ENCODE measurements at regions not wholly inside any gene's neighbourhood (a gene's known extent, or its start where the extent isn't known, plus 50 kb on each side); places are given as distances from the start of the nearest gene placed in this dataset.
"Not testable (repeated sequence)": the region's sequence is repeated elsewhere in the genome, so short reads cannot be mapped to it uniquely, and the experiment has no call there.

DNA sequence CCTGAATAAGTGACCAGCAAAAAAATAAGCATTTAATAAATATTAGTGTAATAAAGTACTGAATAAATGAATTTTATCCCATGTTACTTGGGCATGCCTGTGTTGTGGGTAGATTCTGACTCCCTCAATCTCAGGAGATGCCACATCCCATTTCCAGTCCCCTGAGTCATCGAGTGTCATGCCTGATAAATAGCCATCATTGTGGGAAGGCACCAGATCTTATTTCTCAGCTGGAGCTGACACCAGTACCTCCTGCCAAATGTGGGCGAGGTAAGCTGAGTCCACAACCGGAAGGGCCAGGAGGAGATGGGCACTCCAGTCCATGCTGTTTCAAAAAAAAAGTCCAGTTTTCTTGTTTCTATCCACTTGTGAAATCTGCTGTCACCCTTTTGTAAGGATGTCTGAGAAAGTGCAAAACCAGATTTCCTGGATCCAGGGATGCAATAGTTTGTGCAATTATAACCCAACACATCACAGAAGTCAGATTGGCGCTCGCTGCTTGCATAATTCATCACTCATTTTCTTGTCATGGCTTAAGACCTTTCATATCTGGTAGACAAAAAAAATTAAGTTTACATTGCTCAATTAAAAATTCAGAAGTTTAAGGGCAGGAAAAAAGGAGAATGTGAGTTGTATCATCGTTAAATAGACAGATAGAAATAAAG is 311.6 kb downstream of the MIAT start:
- no peak for TF ChIP-seq EZH2 (IDR thresholded peaks at IDR 0.05; ENCODE audit: borderline replicate concordance, low read length)
- TF ChIP-seq, protein P1, sequence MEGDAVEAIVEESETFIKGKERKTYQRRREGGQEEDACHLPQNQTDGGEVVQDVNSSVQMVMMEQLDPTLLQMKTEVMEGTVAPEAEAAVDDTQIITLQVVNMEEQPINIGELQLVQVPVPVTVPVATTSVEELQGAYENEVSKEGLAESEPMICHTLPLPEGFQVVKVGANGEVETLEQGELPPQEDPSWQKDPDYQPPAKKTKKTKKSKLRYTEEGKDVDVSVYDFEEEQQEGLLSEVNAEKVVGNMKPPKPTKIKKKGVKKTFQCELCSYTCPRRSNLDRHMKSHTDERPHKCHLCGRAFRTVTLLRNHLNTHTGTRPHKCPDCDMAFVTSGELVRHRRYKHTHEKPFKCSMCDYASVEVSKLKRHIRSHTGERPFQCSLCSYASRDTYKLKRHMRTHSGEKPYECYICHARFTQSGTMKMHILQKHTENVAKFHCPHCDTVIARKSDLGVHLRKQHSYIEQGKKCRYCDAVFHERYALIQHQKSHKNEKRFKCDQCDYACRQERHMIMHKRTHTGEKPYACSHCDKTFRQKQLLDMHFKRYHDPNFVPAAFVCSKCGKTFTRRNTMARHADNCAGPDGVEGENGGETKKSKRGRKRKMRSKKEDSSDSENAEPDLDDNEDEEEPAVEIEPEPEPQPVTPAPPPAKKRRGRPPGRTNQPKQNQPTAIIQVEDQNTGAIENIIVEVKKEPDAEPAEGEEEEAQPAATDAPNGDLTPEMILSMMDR (IDR thresholded peaks at IDR 0.05; ENCODE audit: low read length): no peak
- Histone ChIP-seq H2AFZ (ENCODE audit: low read length) (no peak overlapping the region), H3K27ac (ENCODE audit: low read depth, low read length, poor library complexity, severe bottlenecking) (no peak overlapping the region), H3F3A (ENCODE audit: insufficient read depth, low read length) (no peaks in the 10 kb centered on the region), H3K9me3 (ENCODE audit: low read length) (no peaks in the 10 kb centered on the region), H3K9me2 (ENCODE audit: low read depth, low read length) (no peaks in the 10 kb centered on the region), H4K20me1 (ENCODE audit: insufficient read depth, low read length) (no peaks in the 10 kb centered on the region), H3K36me3 (ENCODE audit: insufficient read depth, low read length) (no peaks in the 10 kb centered on the region), H3K4me3 (ENCODE audit: low read depth, low read length, poor library complexity, severe bottlenecking) (no peak overlapping the region), H3K9ac (ENCODE audit: low read length) (no peak overlapping the region), H3K4me1 (ENCODE audit: insufficient read depth, low read length, severe bottlenecking) (no peaks in the 10 kb centered on the region), H3K79me2 (ENCODE audit: insufficient read depth, low read length) (no peaks in the 10 kb centered on the region), H3K4me2 (ENCODE audit: low read length) (no peak overlapping the region), H3K27me3 (ENCODE audit: insufficient read depth, low read length) (no peaks in the 10 kb centered on the region)

DNA sequence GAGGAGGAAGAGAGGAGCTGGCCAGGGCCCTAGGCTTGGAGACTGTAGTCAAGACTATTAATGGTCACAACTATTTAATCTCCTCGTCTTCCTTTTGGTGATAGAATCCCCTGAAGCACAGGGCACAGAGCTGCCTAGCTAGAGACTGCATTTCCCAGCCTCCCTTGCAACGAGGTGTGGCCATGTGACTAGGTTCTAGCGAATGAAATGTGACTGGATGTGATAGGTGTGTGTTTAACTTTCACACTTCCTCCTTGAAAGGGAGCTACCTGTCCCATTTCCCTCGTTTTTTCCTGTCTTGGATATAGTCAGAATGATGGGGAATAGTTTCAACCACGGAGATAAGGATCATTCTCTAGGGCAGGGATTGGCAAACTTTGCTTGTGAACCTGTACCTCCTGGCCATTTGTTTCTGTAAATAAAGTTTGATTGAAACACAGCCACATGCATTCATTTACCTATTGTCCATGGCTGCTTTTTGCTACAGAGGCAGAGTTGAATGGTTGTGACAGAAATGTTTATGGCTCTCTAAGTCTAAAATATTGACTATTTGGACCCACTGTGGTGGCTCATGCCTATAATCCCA is 313.5 kb downstream of the MIAT start:
- Histone ChIP-seq H3K4me2 (ENCODE audit: low read length) (no peak overlapping the region), H4K20me1 (ENCODE audit: insufficient read depth, low read length) (no peaks in the 10 kb centered on the region), H3K9me3 (ENCODE audit: low read length) (no peaks in the 10 kb centered on the region), H3K4me1 (ENCODE audit: insufficient read depth, low read length, severe bottlenecking) (no peaks in the 10 kb centered on the region), H3K27me3 (ENCODE audit: insufficient read depth, low read length) (no peaks in the 10 kb centered on the region), H3K36me3 (ENCODE audit: insufficient read depth, low read length) (no peaks in the 10 kb centered on the region), H3K79me2 (ENCODE audit: insufficient read depth, low read length) (no peaks in the 10 kb centered on the region), H3K9ac (ENCODE audit: low read length) (no peak overlapping the region), H3F3A (ENCODE audit: insufficient read depth, low read length) (no peaks in the 10 kb centered on the region), H3K9me2 (ENCODE audit: low read depth, low read length) (no peaks in the 10 kb centered on the region), H3K4me3 (ENCODE audit: low read depth, low read length, poor library complexity, severe bottlenecking) (no peak overlapping the region), H2AFZ (ENCODE audit: low read length) (no peak overlapping the region), H3K27ac (ENCODE audit: low read depth, low read length, poor library complexity, severe bottlenecking) (no peak overlapping the region)
- TF ChIP-seq, protein P1 (IDR thresholded peaks at IDR 0.05; ENCODE audit: low read length): no peak
- no peak for TF ChIP-seq EZH2 (IDR thresholded peaks at IDR 0.05; ENCODE audit: borderline replicate concordance, low read length)

DNA sequence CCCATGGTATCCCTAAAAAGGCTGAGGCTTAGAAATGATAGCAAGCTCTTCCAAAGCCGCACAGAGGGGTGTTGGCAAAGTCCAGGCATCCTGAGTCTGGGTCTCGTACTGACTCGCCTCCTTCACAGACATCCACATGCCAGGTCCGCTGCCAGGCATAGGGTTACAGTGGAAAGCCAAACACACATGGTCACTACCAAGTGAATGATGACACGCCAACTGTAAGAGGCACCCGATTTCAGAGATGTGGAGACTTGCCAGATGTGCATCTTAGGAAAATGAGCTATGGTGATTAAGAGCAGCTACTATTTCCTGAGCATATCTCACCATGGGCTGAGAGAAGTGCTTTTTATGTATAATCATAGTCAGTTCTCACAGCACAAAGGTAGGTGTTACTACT is 314.9 kb downstream of the MIAT start:
- no peaks in the 10 kb centered on the region for H4K20me1 ChIP-seq (ENCODE audit: insufficient read depth, low read length)
- TF ChIP-seq, protein P1 (IDR thresholded peaks at IDR 0.05; ENCODE audit: low read length): no peak
- no peak for TF ChIP-seq EZH2 (IDR thresholded peaks at IDR 0.05; ENCODE audit: borderline replicate concordance, low read length)
- no peak overlapping the region for H3K27ac ChIP-seq (ENCODE audit: low read depth, low read length, poor library complexity, severe bottlenecking)
- H3K4me3 ChIP-seq (ENCODE audit: low read depth, low read length, poor library complexity, severe bottlenecking): no peak overlapping the region
- no peaks in the 10 kb centered on the region for H3K9me3 ChIP-seq (ENCODE audit: low read length)
- H3K4me2 ChIP-seq (ENCODE audit: low read length): no peak overlapping the region
- H2AFZ ChIP-seq (ENCODE audit: low read length): no peak overlapping the region
- H3K9me2 ChIP-seq (ENCODE audit: low read depth, low read length): no peaks in the 10 kb centered on the region
- H3K36me3 ChIP-seq (ENCODE audit: insufficient read depth, low read length): no peaks in the 10 kb centered on the region
- no peak overlapping the region for H3K9ac ChIP-seq (ENCODE audit: low read length)
- no peaks in the 10 kb centered on the region for H3K79me2 ChIP-seq (ENCODE audit: insufficient read depth, low read length)
- H3K27me3 ChIP-seq (ENCODE audit: insufficient read depth, low read length): no peaks in the 10 kb centered on the region
- H3K4me1 ChIP-seq (ENCODE audit: insufficient read depth, low read length, severe bottlenecking): no peaks in the 10 kb centered on the region
- no peaks in the 10 kb centered on the region for H3F3A ChIP-seq (ENCODE audit: insufficient read depth, low read length)

DNA sequence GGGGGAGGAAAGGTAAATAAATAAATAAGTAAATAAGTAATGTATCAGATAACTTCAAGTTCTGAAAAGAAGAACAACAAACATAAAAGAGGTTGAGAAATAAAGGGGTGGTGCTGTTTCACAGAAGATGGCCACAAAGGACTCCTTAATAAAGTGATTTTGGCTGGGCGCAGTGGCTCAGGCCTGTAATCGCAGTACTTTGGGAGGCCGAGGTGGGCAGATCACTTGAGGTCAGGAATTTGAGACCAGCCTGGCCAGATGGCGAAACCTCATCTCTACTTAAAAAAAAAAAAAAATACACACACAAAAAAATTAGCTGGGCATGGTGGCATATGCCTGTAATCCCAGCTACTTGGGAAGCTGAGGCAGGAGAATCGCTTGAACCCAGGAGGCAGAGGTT is 315.5 kb downstream of the MIAT start:
- not testable (repeated sequence) for H3K27me3 ChIP-seq (ENCODE audit: insufficient read depth, low read length); H4K20me1 ChIP-seq (ENCODE audit: insufficient read depth, low read length); H3K79me2 ChIP-seq (ENCODE audit: insufficient read depth, low read length); H3F3A ChIP-seq (ENCODE audit: insufficient read depth, low read length); H3K4me2 ChIP-seq (ENCODE audit: low read length); H3K9me3 ChIP-seq (ENCODE audit: low read length); H3K9ac ChIP-seq (ENCODE audit: low read length); H3K9me2 ChIP-seq (ENCODE audit: low read depth, low read length); H3K27ac ChIP-seq (ENCODE audit: low read depth, low read length, poor library complexity, severe bottlenecking); H3K36me3 ChIP-seq (ENCODE audit: insufficient read depth, low read length); H3K4me1 ChIP-seq (ENCODE audit: insufficient read depth, low read length, severe bottlenecking); H2AFZ ChIP-seq (ENCODE audit: low read length); H3K4me3 ChIP-seq (ENCODE audit: low read depth, low read length, poor library complexity, severe bottlenecking)

All from OCI-LY1 (cell line).